ENCODE measurements at regions not wholly inside any gene's neighbourhood (a gene's known extent, or its start where the extent isn't known, plus 50 kb on each side); places are given as distances from the start of the nearest gene placed in this dataset.

DNA sequence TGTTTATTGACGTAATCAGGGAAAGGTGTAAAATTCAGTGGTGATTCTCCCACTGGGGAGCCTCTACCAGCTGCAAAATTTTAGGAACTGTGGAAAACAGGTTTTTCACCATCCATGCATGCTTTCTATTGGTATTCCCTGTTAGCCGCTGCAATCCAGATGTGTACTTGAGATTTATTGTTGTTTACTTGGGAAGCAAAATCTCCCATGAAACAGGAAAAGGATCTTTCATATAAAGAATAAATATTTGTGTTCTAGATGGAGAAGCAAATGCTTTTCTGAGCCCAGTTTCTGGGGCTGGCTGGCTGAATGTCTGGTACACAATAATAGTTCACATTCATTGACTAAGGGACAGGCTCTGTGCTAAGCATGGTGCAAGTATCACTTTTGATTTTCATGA lies 144.6 kb upstream of the RASGRP1 start:
- H3K4me2 ChIP-seq (ENCODE audit: low read length) = no peak overlapping the region
- TF ChIP-seq EZH2phosphoT487 (IDR thresholded peaks at IDR 0.05; ENCODE audit: borderline replicate concordance, low read depth, low read length) = no peak
- H3K4me3 ChIP-seq (ENCODE audit: low read depth, low read length, poor library complexity, severe bottlenecking) = no peak overlapping the region
- H2AFZ ChIP-seq (ENCODE audit: low read length) = no peak overlapping the region
- no peaks in the 10 kb centered on the region for H3K36me3 ChIP-seq (ENCODE audit: insufficient read depth, low read length)
- H4K20me1 ChIP-seq (ENCODE audit: insufficient read depth, low read length) = no peaks in the 10 kb centered on the region
- no peak for DNase-seq (ENCODE audit: low spot score)
- ChIA-PET CTCF (ENCODE audit: unreplicated experiment) (no interaction called here), POLR2A (no interaction called here)
- no peaks in the 10 kb centered on the region for H3K4me1 ChIP-seq (ENCODE audit: insufficient read depth, low read length, poor library complexity, severe bottlenecking)
- no TSS peak for BruUV-seq (replicated peaks)
- no peak overlapping the region for H3K27ac ChIP-seq (ENCODE audit: low read depth, low read length, poor library complexity, severe bottlenecking)
- H3K79me2 ChIP-seq (ENCODE audit: insufficient read depth, low read depth, low read length) = no peaks in the 10 kb centered on the region
- intact Hi-C loops (cut with micrococcal nuclease; ENCODE audit: unreplicated experiment) = loop anchor here (5.0 to 10.0 kb wide), 2 partner anchors 106 to 1048 kb away; no protein-coding TSS in a partner anchor
- no peaks in the 10 kb centered on the region for H3K9me2 ChIP-seq (ENCODE audit: insufficient read depth, low read length)
- H3K9me3 ChIP-seq (ENCODE audit: low read length) = no peaks in the 10 kb centered on the region

DNA sequence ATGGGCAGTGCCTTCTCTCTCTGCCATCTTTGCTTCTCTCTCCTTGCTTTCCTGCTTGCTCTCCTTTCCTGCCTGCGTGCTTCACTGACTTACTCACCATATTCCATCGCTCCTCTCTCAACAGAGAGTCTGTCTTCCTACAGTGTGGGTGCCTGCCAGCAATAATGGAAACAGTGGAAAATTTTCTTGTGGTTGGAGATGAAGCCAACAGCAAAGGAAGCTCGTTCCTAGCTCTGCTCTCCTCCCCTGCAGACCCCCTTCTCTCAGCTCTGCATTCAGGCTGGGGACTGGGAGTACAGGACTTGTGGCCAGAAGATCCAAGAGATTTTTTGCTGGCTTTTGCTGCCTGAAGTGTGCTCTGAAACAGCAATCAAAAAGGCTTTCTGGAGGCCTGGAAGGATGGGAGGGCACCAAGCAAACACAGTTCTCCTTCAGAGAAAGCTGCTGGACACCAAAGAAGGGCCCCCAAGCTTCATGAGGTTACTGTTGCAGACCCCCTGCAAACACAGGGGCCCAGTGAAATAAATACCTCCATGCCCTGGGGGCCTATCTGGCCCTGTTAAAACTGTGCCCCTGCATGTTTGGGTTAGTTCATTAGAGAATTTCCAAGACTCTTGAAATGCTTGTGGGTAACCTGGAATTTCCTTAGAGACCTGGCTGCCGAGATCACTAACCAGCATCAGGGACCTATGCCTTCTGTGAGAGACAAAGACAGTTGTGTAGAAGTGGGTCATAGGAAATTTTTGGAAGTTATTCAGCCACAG lies 149.9 kb upstream of the RASGRP1 start:
- ChIA-PET CTCF (ENCODE audit: unreplicated experiment) (no interaction called here), POLR2A (interaction anchor here (0.7 to 0.9 kb wide), 2 partner anchors 9 to 141 kb away, joined by 4 read pairs; no protein-coding TSS in a partner anchor)
- Histone ChIP-seq H2AFZ (ENCODE audit: low read length) (no peak overlapping the region), H3K36me3 (ENCODE audit: insufficient read depth, low read length) (no peaks in the 10 kb centered on the region), H3K27ac (ENCODE audit: low read depth, low read length, poor library complexity, severe bottlenecking) (no peak overlapping the region), H3K9me2 (ENCODE audit: insufficient read depth, low read length) (no peaks in the 10 kb centered on the region), H3K4me3 (ENCODE audit: low read depth, low read length, poor library complexity, severe bottlenecking) (no peak overlapping the region), H4K20me1 (ENCODE audit: insufficient read depth, low read length) (no peaks in the 10 kb centered on the region), H3K9me3 (ENCODE audit: low read length) (no peaks in the 10 kb centered on the region), H3K4me1 (ENCODE audit: insufficient read depth, low read length, poor library complexity, severe bottlenecking) (no peaks in the 10 kb centered on the region), H3K4me2 (ENCODE audit: low read length) (no peak overlapping the region), H3K79me2 (ENCODE audit: insufficient read depth, low read depth, low read length) (no peaks in the 10 kb centered on the region)
- intact Hi-C loops (cut with micrococcal nuclease; ENCODE audit: unreplicated experiment) = no loop called here
- no TSS peak for BruUV-seq (replicated peaks)
- no peak for DNase-seq (ENCODE audit: low spot score)
- TF ChIP-seq, protein P1, sequence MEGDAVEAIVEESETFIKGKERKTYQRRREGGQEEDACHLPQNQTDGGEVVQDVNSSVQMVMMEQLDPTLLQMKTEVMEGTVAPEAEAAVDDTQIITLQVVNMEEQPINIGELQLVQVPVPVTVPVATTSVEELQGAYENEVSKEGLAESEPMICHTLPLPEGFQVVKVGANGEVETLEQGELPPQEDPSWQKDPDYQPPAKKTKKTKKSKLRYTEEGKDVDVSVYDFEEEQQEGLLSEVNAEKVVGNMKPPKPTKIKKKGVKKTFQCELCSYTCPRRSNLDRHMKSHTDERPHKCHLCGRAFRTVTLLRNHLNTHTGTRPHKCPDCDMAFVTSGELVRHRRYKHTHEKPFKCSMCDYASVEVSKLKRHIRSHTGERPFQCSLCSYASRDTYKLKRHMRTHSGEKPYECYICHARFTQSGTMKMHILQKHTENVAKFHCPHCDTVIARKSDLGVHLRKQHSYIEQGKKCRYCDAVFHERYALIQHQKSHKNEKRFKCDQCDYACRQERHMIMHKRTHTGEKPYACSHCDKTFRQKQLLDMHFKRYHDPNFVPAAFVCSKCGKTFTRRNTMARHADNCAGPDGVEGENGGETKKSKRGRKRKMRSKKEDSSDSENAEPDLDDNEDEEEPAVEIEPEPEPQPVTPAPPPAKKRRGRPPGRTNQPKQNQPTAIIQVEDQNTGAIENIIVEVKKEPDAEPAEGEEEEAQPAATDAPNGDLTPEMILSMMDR (conservative IDR thresholded peaks at IDR 0.05; ENCODE audit: low read length) = no peak
- TF ChIP-seq EZH2phosphoT487 (IDR thresholded peaks at IDR 0.05; ENCODE audit: borderline replicate concordance, low read depth, low read length) = no peak

DNA sequence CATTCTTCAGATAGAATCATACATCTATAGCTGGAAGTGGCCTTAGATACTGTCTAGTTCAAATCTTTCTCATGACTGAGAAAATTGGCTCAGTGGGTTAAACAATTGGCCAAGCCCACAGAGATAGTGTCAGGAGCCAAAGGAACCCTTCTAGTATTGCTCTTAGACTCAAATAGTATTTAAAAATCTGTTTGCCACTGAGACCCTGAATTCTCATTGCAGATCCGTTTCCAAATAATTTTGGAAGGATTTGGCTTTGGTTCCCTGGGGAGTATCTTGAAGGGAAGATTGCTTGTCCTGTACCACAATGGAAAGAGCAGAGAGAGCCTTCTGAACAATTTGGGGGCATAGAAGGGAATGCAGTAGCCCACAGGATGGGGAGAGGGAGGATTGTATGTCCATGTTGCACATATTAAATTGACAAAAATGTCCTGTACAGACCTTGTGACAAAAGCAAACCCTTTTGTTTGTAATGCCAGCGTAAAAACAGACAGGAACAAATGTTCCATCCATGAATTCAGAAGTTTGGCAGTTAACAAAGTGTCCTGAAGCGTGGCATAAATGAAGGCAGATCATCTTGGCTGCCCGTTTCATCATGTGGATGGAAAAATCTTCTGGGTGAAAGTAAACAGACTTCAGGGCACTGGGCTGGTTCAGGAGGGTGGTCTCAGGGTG lies 156.4 kb upstream of the RASGRP1 start:
- H3K4me3 ChIP-seq (ENCODE audit: low read depth, low read length, poor library complexity, severe bottlenecking) = no peak overlapping the region
- H3K36me3 ChIP-seq (ENCODE audit: insufficient read depth, low read length) = no peaks in the 10 kb centered on the region
- no peak overlapping the region for H3K4me2 ChIP-seq (ENCODE audit: low read length)
- H2AFZ ChIP-seq (ENCODE audit: low read length) = no peak overlapping the region
- no peak for TF ChIP-seq EZH2phosphoT487 (IDR thresholded peaks at IDR 0.05; ENCODE audit: borderline replicate concordance, low read depth, low read length)
- TF ChIP-seq, protein P1 (conservative IDR thresholded peaks at IDR 0.05; ENCODE audit: low read length) = no peak
- H3K27ac ChIP-seq (ENCODE audit: low read depth, low read length, poor library complexity, severe bottlenecking) = no peak overlapping the region
- intact Hi-C loops (cut with micrococcal nuclease; ENCODE audit: unreplicated experiment) = no loop called here
- no peaks in the 10 kb centered on the region for H3K9me3 ChIP-seq (ENCODE audit: low read length)
- H4K20me1 ChIP-seq (ENCODE audit: insufficient read depth, low read length) = no peaks in the 10 kb centered on the region
- no TSS peak for BruUV-seq (replicated peaks)
- ChIA-PET CTCF (ENCODE audit: unreplicated experiment) (no interaction called here), POLR2A (interaction anchor here (0.5 kb wide), 1 partner anchor 224 kb away, joined by 3 read pairs; no protein-coding TSS in a partner anchor)
- no peaks in the 10 kb centered on the region for H3K9me2 ChIP-seq (ENCODE audit: insufficient read depth, low read length)
- DNase-seq (ENCODE audit: low spot score) = no peak
- H3K79me2 ChIP-seq (ENCODE audit: insufficient read depth, low read depth, low read length) = no peaks in the 10 kb centered on the region
- no peaks in the 10 kb centered on the region for H3K4me1 ChIP-seq (ENCODE audit: insufficient read depth, low read length, poor library complexity, severe bottlenecking)

Measured in OCI-LY7 (cell line).